ENCODE measurements at regions not wholly inside any gene's neighbourhood (a gene's known extent, or its start where the extent isn't known, plus 50 kb on each side); places are given as distances from the start of the nearest gene placed in this dataset.

GRCh38 chr10:107918171-107918570 is 753.7 kb upstream of the SORCS1 start:
- H3K36me3 Mint-ChIP-seq (ENCODE audit: low read depth): no peaks in the 10 kb centered on the region
- peaks cover 12% of the 10 kb centered on the region for H3K9me3 Mint-ChIP-seq
- no peak overlapping the region for H3K4me3 Mint-ChIP-seq
- H3K27me3 Mint-ChIP-seq: peaks cover 18% of the 10 kb centered on the region
- no peaks in the 10 kb centered on the region for H3K4me1 Mint-ChIP-seq (ENCODE audit: low read depth)
- H3K27ac Mint-ChIP-seq: no peak overlapping the region

- no peak overlapping the region for H3K27ac Mint-ChIP-seq
- H3K36me3 Mint-ChIP-seq (ENCODE audit: low read depth): no peaks in the 10 kb centered on the region
- no peaks in the 10 kb centered on the region for H3K4me1 Mint-ChIP-seq (ENCODE audit: low read depth)
- H3K9me3 Mint-ChIP-seq: peaks cover 8% of the 10 kb centered on the region
- no peak overlapping the region for H3K4me3 Mint-ChIP-seq
- peaks cover 21% of the 10 kb centered on the region for H3K27me3 Mint-ChIP-seq
Measured at GRCh38 chr10:107915215-107915610, 750.7 kb upstream of the SORCS1 start.

GRCh38 chr10:107914450-107915214 is 750.1 kb upstream of the SORCS1 start:
- H3K4me1 Mint-ChIP-seq (ENCODE audit: low read depth): no peaks in the 10 kb centered on the region

GRCh38 chr10:107913317-107914294 is 749.1 kb upstream of the SORCS1 start:
- Mint-ChIP-seq H3K27me3 (peaks cover 21% of the 10 kb centered on the region), H3K9me3 (no peaks in the 10 kb centered on the region), H3K36me3 (ENCODE audit: low read depth) (no peaks in the 10 kb centered on the region), H3K27ac (no peak overlapping the region), H3K4me1 (ENCODE audit: low read depth) (no peaks in the 10 kb centered on the region), H3K4me3 (no peak overlapping the region)

More at GRCh38 chr10:107914450-107915214, 750.1 kb upstream of the SORCS1 start:
- Mint-ChIP-seq H3K4me3 (no peak overlapping the region), H3K27me3 (peaks cover 21% of the 10 kb centered on the region), H3K27ac (no peak overlapping the region), H3K9me3 (peaks cover 6% of the 10 kb centered on the region), H3K36me3 (ENCODE audit: low read depth) (no peaks in the 10 kb centered on the region)

GRCh38 chr10:107901076-107901475 is 736.6 kb upstream of the SORCS1 start:
- Mint-ChIP-seq H3K4me1 (ENCODE audit: low read depth) (no peaks in the 10 kb centered on the region), H3K4me3 (no peak overlapping the region), H3K36me3 (ENCODE audit: low read depth) (no peaks in the 10 kb centered on the region), H3K27ac (no peak overlapping the region), H3K9me3 (peaks cover 16% of the 10 kb centered on the region), H3K27me3 (no peaks in the 10 kb centered on the region)

- Mint-ChIP-seq H3K27ac (no peak overlapping the region), H3K4me3 (no peak overlapping the region), H3K27me3 (no peaks in the 10 kb centered on the region)
Measured at GRCh38 chr10:107900131-107900530, 735.6 kb upstream of the SORCS1 start.

GRCh38 chr10:107899502-107900062 is 735.1 kb upstream of the SORCS1 start:
- Mint-ChIP-seq H3K27me3 (no peaks in the 10 kb centered on the region), H3K4me1 (ENCODE audit: low read depth) (no peaks in the 10 kb centered on the region), H3K27ac (no peak overlapping the region), H3K9me3 (peaks cover 16% of the 10 kb centered on the region), H3K4me3 (no peak overlapping the region), H3K36me3 (ENCODE audit: low read depth) (no peaks in the 10 kb centered on the region)

More at GRCh38 chr10:107900131-107900530, 735.6 kb upstream of the SORCS1 start:
- Mint-ChIP-seq H3K36me3 (ENCODE audit: low read depth) (no peaks in the 10 kb centered on the region), H3K9me3 (peaks cover 16% of the 10 kb centered on the region), H3K4me1 (ENCODE audit: low read depth) (no peaks in the 10 kb centered on the region)

GRCh38 chr10:107899075-107899474 is 734.6 kb upstream of the SORCS1 start:
- H3K27ac Mint-ChIP-seq: no peak overlapping the region
- H3K27me3 Mint-ChIP-seq: no peaks in the 10 kb centered on the region
- H3K4me1 Mint-ChIP-seq (ENCODE audit: low read depth): no peaks in the 10 kb centered on the region
- H3K36me3 Mint-ChIP-seq (ENCODE audit: low read depth): no peaks in the 10 kb centered on the region
- H3K9me3 Mint-ChIP-seq: peaks cover 12% of the 10 kb centered on the region
- H3K4me3 Mint-ChIP-seq: no peak overlapping the region

- H3K9me3 Mint-ChIP-seq: peaks cover 12% of the 10 kb centered on the region
- H3K36me3 Mint-ChIP-seq (ENCODE audit: low read depth): no peaks in the 10 kb centered on the region
- H3K27ac Mint-ChIP-seq: no peak overlapping the region
- H3K4me3 Mint-ChIP-seq: no peak overlapping the region
- H3K4me1 Mint-ChIP-seq (ENCODE audit: low read depth): no peaks in the 10 kb centered on the region
- no peaks in the 10 kb centered on the region for H3K27me3 Mint-ChIP-seq
Measured at GRCh38 chr10:107898392-107898791, 733.9 kb upstream of the SORCS1 start.

GRCh38 chr10:107894516-107894915 is 730.0 kb upstream of the SORCS1 start:
- Mint-ChIP-seq H3K4me3 (no peak overlapping the region), H3K27ac (no peak overlapping the region), H3K9me3 (no peaks in the 10 kb centered on the region), H3K4me1 (ENCODE audit: low read depth) (no peaks in the 10 kb centered on the region), H3K36me3 (ENCODE audit: low read depth) (no peaks in the 10 kb centered on the region), H3K27me3 (no peaks in the 10 kb centered on the region)

- H3K27ac Mint-ChIP-seq: no peak overlapping the region
Measured at GRCh38 chr10:107889105-107889504, 724.6 kb upstream of the SORCS1 start.

GRCh38 chr10:107880185-107880584 is 715.7 kb upstream of the SORCS1 start:
- H3K36me3 Mint-ChIP-seq (ENCODE audit: low read depth): no peaks in the 10 kb centered on the region
- H3K4me1 Mint-ChIP-seq (ENCODE audit: low read depth): no peaks in the 10 kb centered on the region
- no peaks in the 10 kb centered on the region for H3K27me3 Mint-ChIP-seq
- H3K9me3 Mint-ChIP-seq: peaks cover 5% of the 10 kb centered on the region
- no peak overlapping the region for H3K27ac Mint-ChIP-seq
- H3K4me3 Mint-ChIP-seq: no peak overlapping the region

More at GRCh38 chr10:107889105-107889504, 724.6 kb upstream of the SORCS1 start:
- no peaks in the 10 kb centered on the region for H3K27me3 Mint-ChIP-seq
- peaks cover 24% of the 10 kb centered on the region for H3K9me3 Mint-ChIP-seq
- no peaks in the 10 kb centered on the region for H3K36me3 Mint-ChIP-seq (ENCODE audit: low read depth)
- H3K4me3 Mint-ChIP-seq: no peak overlapping the region
- no peaks in the 10 kb centered on the region for H3K4me1 Mint-ChIP-seq (ENCODE audit: low read depth)

- Mint-ChIP-seq H3K4me1 (ENCODE audit: low read depth) (no peaks in the 10 kb centered on the region), H3K4me3 (no peak overlapping the region), H3K27me3 (no peaks in the 10 kb centered on the region), H3K9me3 (no peaks in the 10 kb centered on the region), H3K36me3 (ENCODE audit: low read depth) (no peaks in the 10 kb centered on the region), H3K27ac (no peak overlapping the region)
Measured at GRCh38 chr10:107873007-107873406, 708.5 kb upstream of the SORCS1 start.

GRCh38 chr10:107865691-107866090 is 701.2 kb upstream of the SORCS1 start:
- H3K27me3 Mint-ChIP-seq: no peaks in the 10 kb centered on the region
- no peaks in the 10 kb centered on the region for H3K36me3 Mint-ChIP-seq (ENCODE audit: low read depth)
- H3K4me1 Mint-ChIP-seq (ENCODE audit: low read depth): no peaks in the 10 kb centered on the region
- no peak overlapping the region for H3K4me3 Mint-ChIP-seq
- H3K27ac Mint-ChIP-seq: no peak overlapping the region
- no peaks in the 10 kb centered on the region for H3K9me3 Mint-ChIP-seq

- H3K36me3 Mint-ChIP-seq (ENCODE audit: low read depth): no peaks in the 10 kb centered on the region
- H3K27ac Mint-ChIP-seq: no peak overlapping the region
Measured at GRCh38 chr10:107859065-107859464, 694.6 kb upstream of the SORCS1 start.

More at GRCh38 chr10:107859065-107859464, 694.6 kb upstream of the SORCS1 start:
- Mint-ChIP-seq H3K9me3 (no peaks in the 10 kb centered on the region), H3K27me3 (no peaks in the 10 kb centered on the region), H3K4me3 (no peak overlapping the region), H3K4me1 (ENCODE audit: low read depth) (no peaks in the 10 kb centered on the region)
